ENCODE measurements at regions not wholly inside any gene's neighbourhood (a gene's known extent, or its start where the extent isn't known, plus 50 kb on each side); places are given as distances from the start of the nearest gene placed in this dataset.

GRCh38 chr3:34296796-34297195 is 498.4 kb downstream of the PDCD6IP start:
- no peak for DNase-seq
- TF ChIP-seq CTCF (IDR thresholded peaks at IDR 0.05; ENCODE audit: low read depth, low read length, missing control alignments), result no peak
- no peaks in the 10 kb centered on the region for H3K27me3 ChIP-seq (replicated peaks)
- H3K27ac ChIP-seq, result no peak overlapping the region
- H3K4me3 ChIP-seq (ENCODE audit: low read depth, low read length), result no peak overlapping the region
- no peaks in the 10 kb centered on the region for H3K36me3 ChIP-seq (replicated peaks)
- in situ Hi-C loops (cut with HindIII; ENCODE audit: low pct_ligation_motif_present, low sequenced_read_pairs), result no loop called here

- Histone ChIP-seq H3K4me3 (ENCODE audit: low read depth, low read length) (no peak overlapping the region), H3K27ac (no peak overlapping the region), H3K27me3 (replicated peaks) (no peaks in the 10 kb centered on the region), H3K36me3 (replicated peaks) (no peaks in the 10 kb centered on the region)
- DNase-seq, result no peak
- in situ Hi-C loops (cut with HindIII; ENCODE audit: low pct_ligation_motif_present, low sequenced_read_pairs), result no loop called here
- TF ChIP-seq CTCF (IDR thresholded peaks at IDR 0.05; ENCODE audit: low read depth, low read length, missing control alignments), result no peak
These were observed 500.2 kb downstream of the PDCD6IP start for GRCh38 chr3:34298653-34299052.

- Histone ChIP-seq H3K36me3 (replicated peaks) (no peaks in the 10 kb centered on the region), H3K4me3 (ENCODE audit: low read depth, low read length) (no peak overlapping the region), H3K27me3 (replicated peaks) (no peaks in the 10 kb centered on the region), H3K27ac (no peak overlapping the region)
- in situ Hi-C loops (cut with HindIII; ENCODE audit: low pct_ligation_motif_present, low sequenced_read_pairs), result no loop called here
- no peak for DNase-seq
- no peak for TF ChIP-seq CTCF (IDR thresholded peaks at IDR 0.05; ENCODE audit: low read depth, low read length, missing control alignments)
These were observed 502.2 kb downstream of the PDCD6IP start for GRCh38 chr3:34300621-34301020.

GRCh38 chr3:34301313-34301712 is 502.9 kb downstream of the PDCD6IP start:
- in situ Hi-C loops (cut with HindIII; ENCODE audit: low pct_ligation_motif_present, low sequenced_read_pairs), result no loop called here
- TF ChIP-seq CTCF (IDR thresholded peaks at IDR 0.05; ENCODE audit: low read depth, low read length, missing control alignments), result no peak
- Histone ChIP-seq H3K4me3 (ENCODE audit: low read depth, low read length) (no peak overlapping the region), H3K36me3 (replicated peaks) (no peaks in the 10 kb centered on the region), H3K27ac (no peak overlapping the region), H3K27me3 (replicated peaks) (no peaks in the 10 kb centered on the region)
- DNase-seq, result no peak

GRCh38 chr3:34305266-34305665 is 506.8 kb downstream of the PDCD6IP start:
- no peak for TF ChIP-seq CTCF (IDR thresholded peaks at IDR 0.05; ENCODE audit: low read depth, low read length, missing control alignments)
- no peak overlapping the region for H3K4me3 ChIP-seq (ENCODE audit: low read depth, low read length)
- H3K27ac ChIP-seq, result no peak overlapping the region
- in situ Hi-C loops (cut with HindIII; ENCODE audit: low pct_ligation_motif_present, low sequenced_read_pairs), result no loop called here
- no peaks in the 10 kb centered on the region for H3K27me3 ChIP-seq (replicated peaks)
- no peaks in the 10 kb centered on the region for H3K36me3 ChIP-seq (replicated peaks)
- DNase-seq, result no peak

- H3K27ac ChIP-seq, result no peak overlapping the region
- no peak overlapping the region for H3K4me3 ChIP-seq (ENCODE audit: low read depth, low read length)
- no peaks in the 10 kb centered on the region for H3K36me3 ChIP-seq (replicated peaks)
- in situ Hi-C loops (cut with HindIII; ENCODE audit: low pct_ligation_motif_present, low sequenced_read_pairs), result no loop called here
- TF ChIP-seq CTCF (IDR thresholded peaks at IDR 0.05; ENCODE audit: low read depth, low read length, missing control alignments), result no peak
- no peaks in the 10 kb centered on the region for H3K27me3 ChIP-seq (replicated peaks)
- no peak for DNase-seq
These were observed 514.3 kb downstream of the PDCD6IP start for GRCh38 chr3:34312684-34313083.

Measured in brain microvascular endothelial cell (primary cell).